ENCODE measurements at regions not wholly inside any gene's neighbourhood (a gene's known extent, or its start where the extent isn't known, plus 50 kb on each side); places are given as distances from the start of the nearest gene placed in this dataset.
"Not testable (repeated sequence)": the region's sequence is repeated elsewhere in the genome, so short reads cannot be mapped to it uniquely, and the experiment has no call there.

DNA sequence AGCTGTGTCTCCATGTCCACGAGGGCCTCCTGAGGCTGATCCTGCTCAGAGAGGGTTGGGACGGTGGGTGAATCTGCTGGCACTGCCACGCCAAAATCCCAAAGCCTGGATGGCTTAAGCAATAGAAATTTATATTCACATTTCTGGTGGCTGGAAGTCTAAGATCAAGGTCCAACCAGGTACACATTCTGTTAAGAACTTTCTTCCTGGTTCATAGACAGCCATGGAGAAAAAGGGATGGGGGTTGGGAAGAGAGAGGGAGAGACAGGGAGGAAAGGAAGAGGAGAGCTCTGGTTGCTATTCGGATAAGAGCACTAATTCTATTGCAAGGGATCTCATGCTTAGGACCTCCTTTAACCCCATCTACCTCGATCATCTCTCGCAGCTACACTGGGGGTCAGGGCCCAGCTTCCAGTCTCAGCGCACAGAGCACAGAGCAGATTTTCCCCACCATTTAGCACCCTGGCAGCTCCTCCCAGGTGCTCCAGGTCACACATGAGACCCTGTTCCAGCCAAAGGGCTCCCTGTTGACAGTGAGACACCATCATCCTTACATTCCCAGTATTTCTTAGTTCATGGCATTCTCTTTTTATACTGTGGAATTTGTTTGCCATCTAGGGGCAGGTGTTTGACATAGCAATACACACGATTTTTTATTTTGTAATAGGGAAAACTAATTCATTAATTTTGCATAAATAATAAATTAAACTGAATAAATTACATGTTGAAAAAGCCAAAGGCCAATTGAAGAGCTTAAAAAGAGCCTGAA lies 615.6 kb downstream of the RPIA start:
- not testable (repeated sequence) for H4K5ac ChIP-seq (ENCODE audit: insufficient read length, low read depth, low read length); H2BK12ac ChIP-seq (ENCODE audit: insufficient read length, low read depth, low read length); H4K20me1 ChIP-seq (ENCODE audit: control insufficient read depth, insufficient read depth, insufficient read length); H2BK120ac ChIP-seq (ENCODE audit: low read depth, low read length, poor library complexity, severe bottlenecking); H3K4ac ChIP-seq (ENCODE audit: low read depth, low read length); H3K79me1 ChIP-seq (ENCODE audit: insufficient read depth, low read depth, low read length, poor library complexity, severe bottlenecking); H3K36me3 Mint-ChIP-seq (ENCODE audit: insufficient read depth in 1 of 3, low read depth in 3 of 3); H3K23me2 ChIP-seq (ENCODE audit: insufficient read length, low read depth, low read length, poor library complexity, severe bottlenecking); H3K14ac ChIP-seq (ENCODE audit: insufficient read depth, low read length); H3K9me3 ChIP-seq (ENCODE audit: control insufficient read depth, low read depth, low read length); H2AFZ ChIP-seq (ENCODE audit: low read length); H3K9ac ChIP-seq (ENCODE audit: extremely low read depth, insufficient read length, low read length); H3K56ac ChIP-seq (ENCODE audit: insufficient read length, low read depth, low read length); H2BK20ac ChIP-seq (ENCODE audit: low read depth, low read length, poor library complexity, severe bottlenecking); H3K4me3 Mint-ChIP-seq; H3K79me2 ChIP-seq (ENCODE audit: insufficient read depth, low read length); H3K27me3 ChIP-seq (ENCODE audit: insufficient read depth, low read length); H2BK5ac ChIP-seq (ENCODE audit: insufficient read length, low read length); H3K27ac ChIP-seq (ENCODE audit: insufficient read length, low read depth, low read length); DNase-seq; H3K4me2 ChIP-seq (ENCODE audit: insufficient read depth, insufficient read length, low read length); H3K27me3 Mint-ChIP-seq (ENCODE audit: low read depth); H3K4me1 Mint-ChIP-seq; H3K23ac ChIP-seq (ENCODE audit: insufficient read length, low read depth, low read length); H2AK5ac ChIP-seq (ENCODE audit: insufficient read length, low read length); H3K27ac Mint-ChIP-seq; H3T11ph ChIP-seq (ENCODE audit: low read length); H3K4me1 ChIP-seq (ENCODE audit: insufficient read depth, low read length); H4K8ac ChIP-seq (replicated peaks; ENCODE audit: insufficient read length, low read depth, low read length); H2BK15ac ChIP-seq (ENCODE audit: low read depth, low read length); H3K18ac ChIP-seq (ENCODE audit: insufficient read length, low read depth, low read length); H4K91ac ChIP-seq (ENCODE audit: insufficient read length, low read depth, low read length)
- no CpG with 5 or more reads among the region's 8 CpGs for WGBS (ENCODE audit: extremely low coverage, insufficient read length, low lambda C conversion rate)
- H3K9me3 Mint-ChIP-seq: peaks cover 18 to 23% of the 10 kb centered on the region in 2 experiments; a peak in 4 of 5 replicates

GRCh38 chr2:89318990-89319389 lies 627.5 kb downstream of the RPIA start:
- not testable (repeated sequence) for H3K9ac ChIP-seq (ENCODE audit: extremely low read depth, insufficient read length, low read length); H2AFZ ChIP-seq (ENCODE audit: low read length); H3K27me3 Mint-ChIP-seq (ENCODE audit: low read depth); H3T11ph ChIP-seq (ENCODE audit: low read length); H3K27me3 ChIP-seq (ENCODE audit: insufficient read depth, low read length); H3K4me3 Mint-ChIP-seq; H3K4me1 ChIP-seq (ENCODE audit: insufficient read depth, low read length); H3K56ac ChIP-seq (ENCODE audit: insufficient read length, low read depth, low read length); DNase-seq; H3K14ac ChIP-seq (ENCODE audit: insufficient read depth, low read length); H4K20me1 ChIP-seq (ENCODE audit: control insufficient read depth, insufficient read depth, insufficient read length); H2BK12ac ChIP-seq (ENCODE audit: insufficient read length, low read depth, low read length); H2BK15ac ChIP-seq (ENCODE audit: low read depth, low read length); H3K23me2 ChIP-seq (ENCODE audit: insufficient read length, low read depth, low read length, poor library complexity, severe bottlenecking); H3K9me3 Mint-ChIP-seq; H3K79me2 ChIP-seq (ENCODE audit: insufficient read depth, low read length); H2BK120ac ChIP-seq (ENCODE audit: low read depth, low read length, poor library complexity, severe bottlenecking); H3K36me3 Mint-ChIP-seq (ENCODE audit: insufficient read depth in 1 of 3, low read depth in 3 of 3); H2BK20ac ChIP-seq (ENCODE audit: low read depth, low read length, poor library complexity, severe bottlenecking); H3K9me3 ChIP-seq (ENCODE audit: control insufficient read depth, low read depth, low read length); H2BK5ac ChIP-seq (ENCODE audit: insufficient read length, low read length); H3K4ac ChIP-seq (ENCODE audit: low read depth, low read length); H3K4me1 Mint-ChIP-seq; H3K23ac ChIP-seq (ENCODE audit: insufficient read length, low read depth, low read length); H3K4me2 ChIP-seq (ENCODE audit: insufficient read depth, insufficient read length, low read length); H3K27ac ChIP-seq (ENCODE audit: insufficient read length, low read depth, low read length); H4K8ac ChIP-seq (replicated peaks; ENCODE audit: insufficient read length, low read depth, low read length); H4K91ac ChIP-seq (ENCODE audit: insufficient read length, low read depth, low read length); H3K27ac Mint-ChIP-seq; H3K79me1 ChIP-seq (ENCODE audit: insufficient read depth, low read depth, low read length, poor library complexity, severe bottlenecking); H4K5ac ChIP-seq (ENCODE audit: insufficient read length, low read depth, low read length); H2AK5ac ChIP-seq (ENCODE audit: insufficient read length, low read length); H3K18ac ChIP-seq (ENCODE audit: insufficient read length, low read depth, low read length)
- WGBS (ENCODE audit: extremely low coverage, insufficient read length, low lambda C conversion rate): no CpG with 5 or more reads among the region's 6 CpGs
